GM21723 (cell line): ENCODE measurements at regions not wholly inside any gene's neighbourhood (a gene's known extent, or its start where the extent isn't known, plus 50 kb on each side); places are given as distances from the start of the nearest gene placed in this dataset.

Experiments
- ATAC-seq: cut with Tn5 transposase; IDR thresholded peaks from one replicate; pipeline ENCODE4 v1.9.1; 2021; ENCODE audit warnings: mild to moderate bottlenecking, moderate library complexity; ENCODE audit not compliant: unreplicated experiment

DNA sequence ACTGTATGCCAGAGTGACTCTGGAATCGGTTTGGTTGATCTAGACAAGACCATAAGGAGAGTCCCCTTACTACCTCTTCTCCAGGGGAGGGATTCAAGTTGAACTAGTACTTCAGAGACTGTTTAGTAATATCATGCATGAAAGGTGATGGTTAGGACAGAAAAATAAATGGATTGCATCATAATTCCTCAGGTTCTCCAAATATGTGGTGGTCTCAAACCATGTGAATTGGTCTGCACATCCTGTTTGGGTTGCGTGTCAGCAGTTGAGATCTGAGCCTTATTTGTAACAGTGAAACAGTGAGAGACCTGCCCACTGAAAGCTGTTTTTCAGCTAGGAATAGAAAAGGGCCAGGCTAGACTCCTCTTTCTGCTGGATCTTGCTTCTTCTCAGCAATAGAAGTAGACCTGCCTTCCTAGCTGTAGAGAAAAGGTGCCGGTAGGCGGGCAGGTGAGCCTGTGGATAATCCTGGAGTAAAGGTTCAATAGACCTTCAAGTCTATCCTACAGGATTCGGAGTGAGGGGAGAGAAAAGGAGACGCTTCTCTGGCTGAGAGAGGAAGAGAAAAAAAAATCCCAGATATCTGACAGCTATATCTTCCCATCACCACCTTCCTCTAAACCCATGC is 258.5 kb upstream of the E2F7 start:
- ATAC-seq: no peak

- ATAC-seq: no peak
These were observed 253.8 kb upstream of the E2F7 start for GRCh38 chr12:77319166-77319565.

GRCh38 chr12:77315407-77315806 is 250.0 kb upstream of the E2F7 start:
- no peak for ATAC-seq

- no peak for ATAC-seq
These were observed 249.1 kb upstream of the E2F7 start for GRCh38 chr12:77314378-77315052.

DNA sequence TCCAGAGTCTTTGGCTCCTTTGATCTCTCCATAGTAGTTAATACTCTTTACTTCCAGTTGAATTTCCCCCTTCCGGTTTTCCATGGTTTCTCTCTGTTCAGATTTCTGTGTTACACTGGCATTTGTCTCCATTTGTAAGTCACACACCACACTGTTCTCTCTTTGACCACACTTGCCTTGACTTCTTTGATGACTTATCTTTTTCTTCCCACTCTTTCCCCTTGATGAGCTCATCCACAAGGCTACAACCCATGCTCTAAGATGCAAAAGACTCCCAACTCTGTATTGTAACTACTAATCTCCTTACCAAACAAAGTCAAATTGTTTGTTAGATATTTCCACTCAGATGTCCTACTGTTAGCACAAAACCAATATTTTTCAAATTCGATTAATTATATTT is 242.7 kb upstream of the E2F7 start:
- ATAC-seq: no peak

- no peak for ATAC-seq
These were observed 235.4 kb upstream of the E2F7 start for GRCh38 chr12:77300811-77301210.

GRCh38 chr12:77299910-77300669 is 234.7 kb upstream of the E2F7 start:
- ATAC-seq: no peak

DNA sequence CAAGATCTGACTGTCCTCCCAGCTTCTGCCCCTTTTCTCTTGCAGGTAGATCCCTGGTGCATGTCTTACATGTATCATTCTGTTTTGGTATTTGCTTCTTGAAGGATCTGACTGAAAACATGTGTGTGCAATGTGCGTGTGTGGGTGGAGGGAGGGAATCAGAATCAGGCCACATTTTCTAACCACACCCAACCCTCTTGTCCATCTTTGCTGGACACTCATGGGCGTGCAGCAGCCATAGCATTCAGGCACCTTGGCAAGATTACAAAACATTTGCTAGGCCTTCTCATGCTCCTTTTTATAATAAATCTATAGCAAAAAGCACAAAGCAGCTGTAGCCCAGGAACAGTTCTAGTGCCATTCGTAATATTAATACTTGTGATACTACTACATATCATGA is 233.6 kb upstream of the E2F7 start:
- ATAC-seq: no peak

DNA sequence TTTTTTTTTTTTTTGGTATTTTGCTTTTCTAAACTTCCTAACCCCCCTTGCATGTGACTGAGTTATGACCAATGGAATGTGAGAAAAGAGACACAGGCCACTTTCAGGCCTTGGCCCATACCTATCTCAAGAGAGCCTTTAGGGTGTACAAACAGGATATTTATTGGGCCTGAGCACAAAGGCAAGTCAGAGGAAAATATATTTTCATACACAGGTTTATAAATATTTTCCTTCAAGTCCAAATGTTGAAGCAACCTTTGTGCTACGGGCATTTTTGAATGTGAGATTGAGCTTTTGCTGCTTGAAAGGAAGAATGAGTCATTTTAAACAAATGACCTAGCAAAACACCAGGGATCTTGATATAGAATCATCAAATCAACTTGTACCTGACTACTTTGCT is 228.6 kb upstream of the E2F7 start:
- ATAC-seq: no peak

GRCh38 chr12:77274926-77275325 is 209.6 kb upstream of the E2F7 start:
- ATAC-seq: no peak

- ATAC-seq: no peak
These were observed 208.5 kb upstream of the E2F7 start for GRCh38 chr12:77273898-77274297.

DNA sequence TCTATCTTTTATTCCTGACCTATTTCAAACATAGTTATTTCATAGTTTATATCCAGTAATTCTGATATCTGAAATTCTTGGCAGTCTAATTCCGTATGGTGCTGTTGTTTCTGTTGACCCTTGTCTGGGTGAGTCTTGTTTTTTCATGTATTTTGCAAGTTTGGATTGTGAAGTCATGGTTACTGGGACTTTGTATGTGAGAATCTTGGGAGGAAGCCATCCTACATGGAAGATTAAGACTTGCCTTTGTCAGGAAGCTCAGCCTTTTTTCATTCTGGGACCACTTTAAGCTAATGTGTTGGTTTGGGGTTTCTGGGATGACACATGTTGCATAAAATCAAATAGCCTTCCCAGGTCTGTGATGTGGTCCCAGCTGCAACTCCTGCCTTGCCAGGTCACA is 191.6 kb upstream of the E2F7 start:
- no peak for ATAC-seq

DNA sequence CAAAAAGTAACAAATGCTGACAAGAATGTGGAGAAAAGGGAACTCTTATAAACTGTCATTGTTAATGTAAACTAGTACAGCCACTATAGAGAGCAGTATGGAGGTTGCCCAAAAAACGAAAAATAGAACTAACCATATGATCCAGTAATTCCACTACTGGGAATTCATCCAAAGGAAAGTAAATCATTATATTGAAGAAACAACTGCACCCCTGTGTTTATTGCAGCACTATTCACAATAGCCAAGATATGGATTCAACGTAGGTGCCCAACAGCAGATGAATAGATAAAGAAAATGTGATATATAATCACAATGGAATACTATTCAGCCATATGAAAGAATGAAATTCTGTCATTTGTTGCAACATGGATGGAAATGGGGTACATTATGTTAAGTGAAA is 188.0 kb upstream of the E2F7 start:
- ATAC-seq: no peak

DNA sequence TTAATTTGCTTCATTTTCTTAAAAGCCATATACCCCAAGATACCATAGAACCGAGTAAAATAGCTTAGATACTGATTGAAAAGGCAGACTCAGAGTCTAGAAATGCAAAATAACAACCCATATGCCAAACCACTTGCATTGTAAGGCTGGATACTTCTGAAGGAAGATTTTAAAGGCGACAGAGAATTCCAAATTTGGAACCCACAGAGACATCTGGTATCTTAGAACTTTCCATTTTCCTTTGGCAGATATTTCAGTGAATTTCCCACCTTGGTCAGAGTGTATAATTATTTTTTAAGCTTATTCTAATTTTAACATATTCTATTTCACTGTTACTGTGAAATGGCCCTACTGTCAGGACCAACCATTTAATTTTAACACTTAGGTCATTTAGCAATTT is 186.4 kb upstream of the E2F7 start:
- no peak for ATAC-seq

GRCh38 chr12:77249892-77250291 is 184.5 kb upstream of the E2F7 start:
- ATAC-seq: no peak

- ATAC-seq: no peak
These were observed 182.7 kb upstream of the E2F7 start for GRCh38 chr12:77248036-77248435.

GRCh38 chr12:77247542-77247941 is 182.2 kb upstream of the E2F7 start:
- no peak for ATAC-seq

GRCh38 chr12:77243345-77243744 is 178.0 kb upstream of the E2F7 start:
- ATAC-seq: no peak

DNA sequence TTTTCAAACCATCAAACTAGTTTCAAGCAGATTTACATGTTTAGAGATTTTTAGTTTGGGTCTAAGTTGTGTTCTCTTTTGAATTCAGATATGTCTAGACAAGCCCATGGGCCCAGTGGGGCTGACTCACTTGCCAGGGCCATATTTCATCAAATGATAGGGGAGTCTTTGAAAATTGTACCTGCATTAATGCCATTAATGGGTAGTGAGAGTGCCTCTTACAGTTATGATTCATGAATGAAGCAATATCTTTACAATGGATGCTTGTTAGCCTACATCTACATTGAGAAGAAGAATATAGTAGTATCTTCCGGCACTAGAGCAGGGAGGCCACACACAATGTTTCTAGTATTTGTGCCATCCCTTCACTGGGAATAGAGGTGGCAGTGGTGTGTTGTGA is 174.2 kb upstream of the E2F7 start:
- ATAC-seq: no peak

DNA sequence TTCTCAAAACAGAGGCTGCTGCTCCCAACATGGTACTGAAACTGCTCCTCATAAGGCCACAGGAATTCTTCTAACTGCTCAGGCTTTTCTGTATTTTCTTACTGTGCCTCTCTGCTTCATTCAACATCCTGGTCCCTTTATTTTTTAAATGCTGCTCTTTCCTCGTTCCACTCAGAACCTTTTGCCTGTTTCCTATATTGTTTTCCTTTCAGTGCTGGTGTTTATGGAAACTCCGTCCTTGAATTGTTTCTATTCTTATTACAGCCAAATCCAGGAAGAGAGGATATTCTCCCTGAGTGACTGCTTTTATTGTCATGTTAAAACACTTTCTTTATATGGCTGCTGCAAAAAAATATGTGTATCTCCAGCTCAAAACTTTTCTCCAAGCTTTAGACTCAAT is 173.0 kb upstream of the E2F7 start:
- ATAC-seq: no peak

- ATAC-seq: no peak
These were observed 172.5 kb upstream of the E2F7 start for GRCh38 chr12:77237896-77238295.

GRCh38 chr12:77236066-77236465 is 170.7 kb upstream of the E2F7 start:
- no peak for ATAC-seq
